OCI-LY7 (cell line): ENCODE measurements at regions not wholly inside any gene's neighbourhood (a gene's known extent, or its start where the extent isn't known, plus 50 kb on each side); places are given as distances from the start of the nearest gene placed in this dataset.
"Not testable (repeated sequence)": the region's sequence is repeated elsewhere in the genome, so short reads cannot be mapped to it uniquely, and the experiment has no call there.

Source experiments
- BruUV-seq: library from RNA; stranded (reverse); fragments of 400-500 nt; replicated peaks from 2 replicates; lab custom pipeline; 2021; lab: Mats Ljungman, UMichigan
- CTCF ChIA-PET: fragments of 300-600 bp; sonication (Branson Sonifier 250); formaldehyde crosslinking; loops from one replicate; lab custom pipeline; 2022; ENCODE audit warnings: antibody characterized with exemption; ENCODE audit not compliant: unreplicated experiment; lab: Charles Lee
- POLR2A ChIA-PET: fragments of 300-600 bp; sonication (Branson Sonifier 250); formaldehyde crosslinking; loops from one replicate; lab custom pipeline; 2022; ENCODE audit warnings: antibody characterized with exemption; lab: Charles Lee
- DNase-seq: peaks from one replicate; pipeline ENCODE4 v3.0.0-alpha.2; 2015; ENCODE audit warnings: low spot score
- H2AFZ ChIP-seq: fragments of 200-600 bp; sonication (generic), shearing (Covaris generic); 2 replicates; pipeline ENCODE4 v1.6.1; 2014; ENCODE audit warnings: mild to moderate bottlenecking, antibody characterized with exemption, low read length, moderate library complexity
- H3K27ac ChIP-seq: fragments of 200-600 bp; sonication (generic); 2 replicates; pipeline ENCODE4 v1.5.1; 2014; ENCODE audit warnings: mixed run types, low read depth, mild to moderate bottlenecking, moderate library complexity, low read length, inconsistent platforms; ENCODE audit not compliant: poor library complexity, severe bottlenecking
- H3K36me3 ChIP-seq: fragments of 200-600 bp; sonication (generic); 2 replicates; pipeline ENCODE4 v1.6.1; 2014; ENCODE audit warnings: mild to moderate bottlenecking, antibody characterized with exemption, low read length, moderate library complexity, mixed read lengths; ENCODE audit not compliant: insufficient read depth
- H3K4me1 ChIP-seq: fragments of 200-600 bp; sonication (generic); 2 replicates; pipeline ENCODE4 v1.5.1; 2014; ENCODE audit warnings: mild to moderate bottlenecking, low read length; ENCODE audit not compliant: insufficient read depth, poor library complexity, severe bottlenecking
- H3K4me2 ChIP-seq: fragments of 200-600 bp; sonication (generic); 2 replicates; pipeline ENCODE4 v1.6.1; 2014; ENCODE audit warnings: mild to moderate bottlenecking, low read length
- H3K4me3 ChIP-seq: fragments of 200-600 bp; sonication (generic); 2 replicates; pipeline ENCODE4 v1.5.1; 2014; ENCODE audit warnings: mild to moderate bottlenecking, low read depth, low read length; ENCODE audit not compliant: poor library complexity, severe bottlenecking
- H3K79me2 ChIP-seq: fragments of 200-600 bp; sonication (generic); 2 replicates; pipeline ENCODE4 v1.6.1; 2016; ENCODE audit warnings: low read depth, mild to moderate bottlenecking, low read length, moderate library complexity, mixed read lengths; ENCODE audit not compliant: insufficient read depth
- H3K9me2 ChIP-seq: fragments of 200-600 bp; sonication (generic); 2 replicates; pipeline ENCODE4 v1.6.1; 2016; ENCODE audit warnings: mild to moderate bottlenecking, low read length, mixed read lengths; ENCODE audit not compliant: insufficient read depth
- H3K9me3 ChIP-seq: fragments of 200-600 bp; sonication (generic); 2 replicates; pipeline ENCODE4 v1.6.1; 2014; ENCODE audit warnings: mild to moderate bottlenecking, mixed run types, low read length, mixed read lengths
- H4K20me1 ChIP-seq: fragments of 200-600 bp; sonication (generic); 2 replicates; pipeline ENCODE4 v1.6.1; 2014; ENCODE audit warnings: mild to moderate bottlenecking, antibody characterized with exemption, low read length, moderate library complexity, mixed read lengths; ENCODE audit not compliant: insufficient read depth
- CTCF ChIP-seq: fragments of 200-600 bp; sonication (generic); conservative IDR thresholded peaks from 2 replicates; pipeline ENCODE4 v1.5.1; 2014; ENCODE audit warnings: mild to moderate bottlenecking, antibody characterized with exemption, low read length, moderate library complexity, mixed read lengths
- EZH2phosphoT487 ChIP-seq: fragments of 200-600 bp; sonication (generic); IDR thresholded peaks from 2 replicates; pipeline ENCODE4 v1.6.1; 2018; ENCODE audit warnings: low read depth, borderline replicate concordance, mild to moderate bottlenecking, mixed run types, antibody characterized with exemption, low read length, moderate library complexity, mixed read lengths
- intact Hi-C: fragments of 100-400 bp; cut with micrococcal nuclease; formaldehyde crosslinking; loops from one replicate; pipeline ENCODE4 v1.10.0; 2022; ENCODE audit not compliant: unreplicated experiment

- CTCF ChIA-PET = no interaction called here
- TF ChIP-seq CTCF (no peak), EZH2phosphoT487 (no peak)
- BruUV-seq = no TSS peak
Observed at GRCh38 chr6:98416027-98416426, 418.3 kb upstream of the POU3F2 start.

GRCh38 chr6:98416497-98417158 is 417.7 kb upstream of the POU3F2 start:
- H3K36me3 ChIP-seq, H3K27ac ChIP-seq, DNase-seq, BruUV-seq, H3K4me3 ChIP-seq, intact Hi-C loops, CTCF ChIA-PET, H3K79me2 ChIP-seq, H3K9me3 ChIP-seq, H2AFZ ChIP-seq, H3K4me2 ChIP-seq, H4K20me1 ChIP-seq, H3K4me1 ChIP-seq, POLR2A ChIA-PET, H3K9me2 ChIP-seq: not testable (repeated sequence)

More at GRCh38 chr6:98416027-98416426, 418.3 kb upstream of the POU3F2 start:
- H3K79me2 ChIP-seq = no peaks in the 10 kb centered on the region
- H4K20me1 ChIP-seq = no peaks in the 10 kb centered on the region
- H3K9me3 ChIP-seq = no peaks in the 10 kb centered on the region
- H3K36me3 ChIP-seq = no peaks in the 10 kb centered on the region
- H3K4me1 ChIP-seq = no peaks in the 10 kb centered on the region
- intact Hi-C loops = no loop called here
- H3K27ac ChIP-seq = no peak overlapping the region
- no peak overlapping the region for H3K4me3 ChIP-seq
- no peak overlapping the region for H3K4me2 ChIP-seq
- DNase-seq = no peak
- H3K9me2 ChIP-seq = no peaks in the 10 kb centered on the region
- POLR2A ChIA-PET = interaction anchor here (1.0 kb wide), 1 partner anchor 16 kb away, joined by 3 read pairs; no protein-coding TSS in a partner anchor
- H2AFZ ChIP-seq = no peak overlapping the region

- CTCF ChIA-PET = no interaction called here
- intact Hi-C loops = no loop called here
Observed at GRCh38 chr6:98433325-98434056, 400.9 kb upstream of the POU3F2 start.

More at GRCh38 chr6:98433325-98434056, 400.9 kb upstream of the POU3F2 start:
- no peak for TF ChIP-seq CTCF
- no peak for TF ChIP-seq EZH2phosphoT487
- no peak overlapping the region for H2AFZ ChIP-seq
- no peaks in the 10 kb centered on the region for H3K9me2 ChIP-seq
- no peak overlapping the region for H3K4me3 ChIP-seq
- no peak overlapping the region for H3K4me2 ChIP-seq
- POLR2A ChIA-PET = interaction anchor here (0.6 to 1.1 kb wide), 3 partner anchors 13 to 1693 kb away, joined by 3 to 4 read pairs (median 3); no protein-coding TSS in a partner anchor
- no peaks in the 10 kb centered on the region for H3K79me2 ChIP-seq
- no peaks in the 10 kb centered on the region for H3K36me3 ChIP-seq
- no peaks in the 10 kb centered on the region for H4K20me1 ChIP-seq
- no peaks in the 10 kb centered on the region for H3K9me3 ChIP-seq
- H3K4me1 ChIP-seq = no peaks in the 10 kb centered on the region
- H3K27ac ChIP-seq = no peak overlapping the region
- DNase-seq = no peak
- no TSS peak for BruUV-seq
